Thyroid gland (tissue), 4 donors: ENCODE measurements at regions not wholly inside any gene's neighbourhood (a gene's known extent, or its start where the extent isn't known, plus 50 kb on each side); places are given as distances from the start of the nearest gene placed in this dataset.

Experiments used
- POLR2A ChIP-seq, 2 donors: fragments of 450-650 bp; IDR thresholded peaks; one replicate each; pipeline ENCODE4 v1.6.1; 2017; ENCODE audit warnings: antibody characterized with exemption in 2 of 2, mild to moderate bottlenecking in 2 of 2, moderate library complexity in 1 of 2
- TF ChIP-seq, protein P1 (sequence below), 6 experiments: fragments of 200-600 bp in 3 of 6; fragments of 450-650 bp in 3 of 6; sonication (generic) in 3 of 6; IDR thresholded peaks; one replicate each; pipeline ENCODE4 v1.5.1; 2016 to 2019; ENCODE audit warnings: antibody characterized with exemption in 6 of 6, mild to moderate bottlenecking in 2 of 6, inconsistent platforms in 1 of 6, moderate library complexity in 1 of 6

DNA sequence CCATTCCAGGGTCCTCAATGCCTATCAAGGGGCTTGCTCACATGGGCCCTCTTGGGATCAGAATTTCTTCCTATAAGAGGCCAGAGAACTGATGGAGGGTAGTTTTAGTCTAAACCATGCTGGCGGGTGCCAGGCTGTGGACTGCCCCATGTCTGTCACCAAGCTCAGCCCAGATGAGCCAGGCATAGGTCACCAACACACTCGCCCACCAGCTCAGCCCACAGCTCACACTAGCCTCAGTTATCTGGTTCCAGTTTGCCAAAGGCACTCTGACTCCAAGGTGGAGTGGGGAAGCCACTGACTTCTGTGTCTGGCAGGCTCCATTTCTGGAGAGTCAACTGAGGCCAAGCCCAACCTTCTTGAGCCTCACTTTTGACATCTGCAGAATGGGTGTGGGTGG is 50.7 kb upstream of the INSYN1 start:
- TF ChIP-seq, protein P1, sequence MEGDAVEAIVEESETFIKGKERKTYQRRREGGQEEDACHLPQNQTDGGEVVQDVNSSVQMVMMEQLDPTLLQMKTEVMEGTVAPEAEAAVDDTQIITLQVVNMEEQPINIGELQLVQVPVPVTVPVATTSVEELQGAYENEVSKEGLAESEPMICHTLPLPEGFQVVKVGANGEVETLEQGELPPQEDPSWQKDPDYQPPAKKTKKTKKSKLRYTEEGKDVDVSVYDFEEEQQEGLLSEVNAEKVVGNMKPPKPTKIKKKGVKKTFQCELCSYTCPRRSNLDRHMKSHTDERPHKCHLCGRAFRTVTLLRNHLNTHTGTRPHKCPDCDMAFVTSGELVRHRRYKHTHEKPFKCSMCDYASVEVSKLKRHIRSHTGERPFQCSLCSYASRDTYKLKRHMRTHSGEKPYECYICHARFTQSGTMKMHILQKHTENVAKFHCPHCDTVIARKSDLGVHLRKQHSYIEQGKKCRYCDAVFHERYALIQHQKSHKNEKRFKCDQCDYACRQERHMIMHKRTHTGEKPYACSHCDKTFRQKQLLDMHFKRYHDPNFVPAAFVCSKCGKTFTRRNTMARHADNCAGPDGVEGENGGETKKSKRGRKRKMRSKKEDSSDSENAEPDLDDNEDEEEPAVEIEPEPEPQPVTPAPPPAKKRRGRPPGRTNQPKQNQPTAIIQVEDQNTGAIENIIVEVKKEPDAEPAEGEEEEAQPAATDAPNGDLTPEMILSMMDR (IDR thresholded peaks at IDR 0.05), result no peak
- TF ChIP-seq POLR2A (IDR thresholded peaks at IDR 0.05), result no peak
